ENCODE measurements at regions not wholly inside any gene's neighbourhood (a gene's known extent, or its start where the extent isn't known, plus 50 kb on each side); places are given as distances from the start of the nearest gene placed in this dataset.

GRCh38 chr22:48872271-48873190 lies 955.1 kb downstream of the BRD1 start:
- H3K4me1 ChIP-seq (replicated peaks in 1 of 2), result no peaks in the 10 kb centered on the region
- in situ Hi-C loops (cut with MboI; ENCODE audit: low pct_unique_long_range_greater_than_20kb in 2 of 9, low sequenced_read_pairs in 9 of 9, unreplicated experiment in 9 of 9), result no loop called here
- no peak overlapping the region for H3K4me3 ChIP-seq
- ATAC-seq (replicated peaks in 6 of 8), result no peak
- WGBS, 10 experiments, result 42 to 91% (median 60%) methylated on average over 1 to 11 of the region's 21 CpGs; no CpG with 5 or more reads in 5 of the 10 experiments
- no peak overlapping the region for H3K27ac ChIP-seq

DNA sequence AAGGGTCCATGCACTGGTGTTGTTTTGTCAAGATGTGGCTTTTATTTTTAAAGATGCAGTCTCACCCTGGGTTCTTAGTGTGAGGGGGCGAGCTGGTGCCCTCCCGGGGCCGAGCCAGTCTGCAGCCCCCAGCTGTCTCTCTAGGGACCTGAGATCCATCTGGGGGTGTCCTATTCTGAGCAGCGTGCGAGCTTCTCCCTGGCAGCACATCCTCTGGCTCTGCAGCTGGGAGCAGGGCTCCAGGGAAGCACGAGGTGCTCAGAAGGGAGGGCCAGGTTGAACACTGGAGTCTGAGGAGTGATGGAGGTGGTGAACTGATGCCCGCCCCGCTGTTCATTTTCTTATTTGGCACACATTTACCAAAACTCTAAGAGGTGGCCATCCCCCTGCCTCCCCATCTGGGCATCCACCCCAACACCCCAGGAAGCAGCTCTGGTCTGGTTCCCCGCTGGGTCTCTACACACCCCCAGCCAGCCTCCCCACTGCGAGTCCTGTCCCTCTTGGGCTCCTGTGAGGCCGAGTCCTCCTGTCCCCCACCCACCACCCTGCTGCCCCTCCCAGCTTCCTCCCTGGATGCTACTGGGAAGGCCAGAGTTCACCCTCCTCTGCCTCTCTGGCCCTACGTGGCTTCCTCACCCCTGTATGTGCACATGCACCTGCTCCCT lies 956.4 kb downstream of the BRD1 start:
- WGBS, 10 experiments, result 16 to 50% (median 40%) methylated on average over 1 to 5 of the region's 12 CpGs; no CpG with 5 or more reads in 7 of the 10 experiments
- Histone ChIP-seq H3K4me1 (replicated peaks in 1 of 2) (no peaks in the 10 kb centered on the region), H3K4me3 (no peak overlapping the region), H3K27ac (no peak overlapping the region)
- no peak for ATAC-seq (replicated peaks in 6 of 8)
- in situ Hi-C loops (cut with MboI; ENCODE audit: low pct_unique_long_range_greater_than_20kb in 2 of 9, low sequenced_read_pairs in 9 of 9, unreplicated experiment in 9 of 9), result no loop called here

GRCh38 chr22:48870436-48870835 lies 957.2 kb downstream of the BRD1 start:
- Histone ChIP-seq H3K4me3 (no peak overlapping the region), H3K4me1 (replicated peaks in 1 of 2) (no peaks in the 10 kb centered on the region), H3K27ac (no peak overlapping the region)
- ATAC-seq (replicated peaks in 6 of 8), result no peak
- 0 to 100% (median 44%) methylated on average over 1 to 5 of the region's 13 CpGs; no CpG with 5 or more reads in 2 of the 10 experiments for WGBS, 10 experiments
- in situ Hi-C loops (cut with MboI; ENCODE audit: low pct_unique_long_range_greater_than_20kb in 2 of 9, low sequenced_read_pairs in 9 of 9, unreplicated experiment in 9 of 9), result no loop called here

- Histone ChIP-seq H3K27ac (no peak overlapping the region), H3K4me1 (replicated peaks in 1 of 2) (no peaks in the 10 kb centered on the region), H3K4me3 (no peak overlapping the region)
- no peak for ATAC-seq (replicated peaks in 6 of 8)
- WGBS, 10 experiments, result 40 to 100% (median 61%) methylated on average over 1 to 5 of the region's 5 CpGs; no CpG with 5 or more reads in 5 of the 10 experiments
- in situ Hi-C loops (cut with MboI; ENCODE audit: low pct_unique_long_range_greater_than_20kb in 2 of 9, low sequenced_read_pairs in 9 of 9, unreplicated experiment in 9 of 9), result no loop called here
These were observed 957.9 kb downstream of the BRD1 start for GRCh38 chr22:48869788-48870187.

DNA sequence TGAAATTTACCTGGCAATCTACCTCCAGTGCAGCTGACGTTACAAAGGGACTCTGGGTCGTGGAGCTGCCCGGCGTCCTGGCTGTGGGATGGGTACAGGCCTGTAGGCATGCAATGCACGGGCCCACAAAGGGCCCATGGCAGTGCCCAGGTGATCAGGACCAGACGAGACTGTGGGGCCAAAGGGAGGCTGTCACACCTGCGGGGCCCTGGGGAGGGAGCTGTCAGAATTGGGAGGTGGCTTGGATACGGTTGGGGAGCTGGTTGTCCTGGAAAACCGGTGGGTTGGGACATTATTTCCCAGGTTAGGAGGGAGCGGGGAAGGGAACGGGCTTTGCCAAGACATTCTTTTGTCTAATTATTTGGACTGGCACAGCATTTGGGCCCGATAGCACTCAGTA lies 958.5 kb downstream of the BRD1 start:
- H3K27ac ChIP-seq, result no peak overlapping the region
- no peak overlapping the region for H3K4me3 ChIP-seq
- no peaks in the 10 kb centered on the region for H3K4me1 ChIP-seq (replicated peaks in 1 of 2)
- ATAC-seq (replicated peaks in 6 of 8), result no peak
- WGBS, 10 experiments, result 42 to 100% (median 61%) methylated on average over 3 to 10 of the region's 12 CpGs; no CpG with 5 or more reads in 4 of the 10 experiments
- in situ Hi-C loops (cut with MboI; ENCODE audit: low pct_unique_long_range_greater_than_20kb in 2 of 9, low sequenced_read_pairs in 9 of 9, unreplicated experiment in 9 of 9), result no loop called here

GRCh38 chr22:48868554-48868953 lies 959.1 kb downstream of the BRD1 start:
- no peak overlapping the region for H3K27ac ChIP-seq
- no peaks in the 10 kb centered on the region for H3K4me1 ChIP-seq (replicated peaks in 1 of 2)
- 0 to 89% (median 4%) methylated on average over 2 to 6 of the region's 6 CpGs; no CpG with 5 or more reads in 5 of the 10 experiments for WGBS, 10 experiments
- no peak overlapping the region for H3K4me3 ChIP-seq
- ATAC-seq (replicated peaks in 6 of 8), result no peak
- in situ Hi-C loops (cut with MboI; ENCODE audit: low pct_unique_long_range_greater_than_20kb in 2 of 9, low sequenced_read_pairs in 9 of 9, unreplicated experiment in 9 of 9), result no loop called here

DNA sequence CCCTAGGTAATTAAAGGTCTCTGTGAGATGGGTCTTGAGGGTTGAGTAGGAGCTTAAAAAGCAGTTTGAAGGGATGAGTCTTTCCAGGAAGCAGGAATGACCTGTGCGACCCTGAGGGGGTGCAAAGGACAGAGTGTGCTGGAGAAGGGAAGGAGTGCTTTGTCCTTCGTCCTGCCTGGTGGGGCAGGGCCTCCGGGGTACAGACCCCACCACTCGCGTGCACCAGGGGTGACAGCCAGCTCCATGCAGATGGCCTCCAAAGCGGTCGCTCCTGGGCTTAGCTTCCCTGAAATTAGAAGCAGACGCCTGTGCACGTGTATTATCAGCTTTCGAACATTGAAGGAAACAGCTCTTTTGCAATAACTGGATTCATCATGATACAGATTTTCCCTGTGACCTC lies 959.8 kb downstream of the BRD1 start:
- Histone ChIP-seq H3K4me3 (no peak overlapping the region), H3K27ac (no peak overlapping the region), H3K4me1 (replicated peaks in 1 of 2) (no peaks in the 10 kb centered on the region)
- peak in 1 of 8 experiments; percentile 27 for ATAC-seq (replicated peaks in 6 of 8)
- WGBS, 10 experiments, result 0 to 80% (median 20%) methylated on average over 1 to 7 of the region's 10 CpGs; no CpG with 5 or more reads in 3 of the 10 experiments
- in situ Hi-C loops (cut with MboI; ENCODE audit: low pct_unique_long_range_greater_than_20kb in 2 of 9, low sequenced_read_pairs in 9 of 9, unreplicated experiment in 9 of 9), result no loop called here

GRCh38 chr22:48866906-48867681 lies 960.6 kb downstream of the BRD1 start:
- no peak overlapping the region for H3K4me3 ChIP-seq

DNA sequence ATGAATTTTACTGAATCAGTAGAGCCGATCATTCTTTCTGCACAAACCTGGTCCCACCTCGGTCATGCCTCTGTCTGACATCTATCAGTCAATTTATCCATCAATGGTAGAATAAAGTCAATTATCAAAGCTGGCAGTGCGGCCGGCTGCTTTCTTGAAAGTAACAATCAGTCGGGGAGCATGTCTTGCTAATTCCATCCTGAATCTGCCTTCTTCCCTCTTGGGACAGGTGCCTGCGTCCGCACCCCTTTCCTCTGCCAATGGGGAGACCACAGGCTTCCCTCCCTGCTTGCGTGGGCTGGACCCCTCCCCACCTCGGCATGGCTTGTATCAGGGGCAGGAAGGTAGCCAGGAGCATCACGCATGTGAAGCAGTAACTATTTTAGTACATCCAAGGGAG lies 962.9 kb downstream of the BRD1 start:
- ATAC-seq (replicated peaks in 6 of 8), result no peak
- 17 to 72% (median 43%) methylated on average over 3 to 8 of the region's 10 CpGs; no CpG with 5 or more reads in 3 of the 10 experiments for WGBS, 10 experiments
- in situ Hi-C loops (cut with MboI; ENCODE audit: low pct_unique_long_range_greater_than_20kb in 2 of 9, low sequenced_read_pairs in 9 of 9, unreplicated experiment in 9 of 9), result no loop called here
- Histone ChIP-seq H3K4me3 (no peak overlapping the region), H3K27ac (no peak overlapping the region), H3K4me1 (replicated peaks in 1 of 2) (no peaks in the 10 kb centered on the region)

More at GRCh38 chr22:48866906-48867681, 960.6 kb downstream of the BRD1 start:
- 0 to 94% (median 40%) methylated on average over 1 to 15 of the region's 22 CpGs; no CpG with 5 or more reads in 1 of the 10 experiments for WGBS, 10 experiments
- no peak overlapping the region for H3K27ac ChIP-seq
- H3K4me1 ChIP-seq (replicated peaks in 1 of 2), result no peaks in the 10 kb centered on the region
- peak in 2 of 8 experiments; percentile 22 to 66 for ATAC-seq (replicated peaks in 6 of 8)
- in situ Hi-C loops (cut with MboI; ENCODE audit: low pct_unique_long_range_greater_than_20kb in 2 of 9, low sequenced_read_pairs in 9 of 9, unreplicated experiment in 9 of 9), result no loop called here

DNA sequence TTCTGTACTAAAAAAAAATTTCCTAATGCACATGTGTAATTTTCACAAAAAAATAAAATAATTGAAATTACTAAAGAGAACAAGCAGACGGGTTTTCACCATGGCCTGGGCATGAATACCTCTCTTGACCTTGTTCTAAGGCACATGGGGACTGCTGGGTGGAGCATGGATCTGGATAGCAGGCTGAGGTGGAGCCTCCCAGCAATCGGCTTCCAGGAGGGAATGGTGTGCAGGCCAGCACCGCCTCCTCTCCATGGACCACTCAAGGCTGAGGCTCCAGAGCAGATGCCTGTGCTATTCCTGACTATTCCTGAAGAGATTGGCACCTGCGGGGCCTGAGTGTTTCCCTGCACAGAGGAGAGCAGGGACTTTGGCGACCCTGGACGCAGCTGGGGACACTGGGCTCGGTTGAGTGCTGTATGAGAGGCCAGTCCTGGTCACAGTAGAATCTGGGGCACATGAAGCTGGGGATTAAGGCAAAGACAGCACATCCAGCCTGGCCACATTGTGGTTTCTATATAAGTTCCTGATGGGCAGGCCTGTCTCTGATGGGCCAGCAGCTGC lies 963.6 kb downstream of the BRD1 start:
- H3K4me1 ChIP-seq (replicated peaks in 1 of 2), result no peaks in the 10 kb centered on the region
- H3K27ac ChIP-seq, result no peak overlapping the region
- WGBS, 10 experiments, result 0 to 93% (median 42%) methylated on average over 1 to 3 of the region's 7 CpGs; no CpG with 5 or more reads in 4 of the 10 experiments
- no peak overlapping the region for H3K4me3 ChIP-seq
- in situ Hi-C loops (cut with MboI; ENCODE audit: low pct_unique_long_range_greater_than_20kb in 2 of 9, low sequenced_read_pairs in 9 of 9, unreplicated experiment in 9 of 9), result no loop called here
- no peak for ATAC-seq (replicated peaks in 6 of 8)

DNA sequence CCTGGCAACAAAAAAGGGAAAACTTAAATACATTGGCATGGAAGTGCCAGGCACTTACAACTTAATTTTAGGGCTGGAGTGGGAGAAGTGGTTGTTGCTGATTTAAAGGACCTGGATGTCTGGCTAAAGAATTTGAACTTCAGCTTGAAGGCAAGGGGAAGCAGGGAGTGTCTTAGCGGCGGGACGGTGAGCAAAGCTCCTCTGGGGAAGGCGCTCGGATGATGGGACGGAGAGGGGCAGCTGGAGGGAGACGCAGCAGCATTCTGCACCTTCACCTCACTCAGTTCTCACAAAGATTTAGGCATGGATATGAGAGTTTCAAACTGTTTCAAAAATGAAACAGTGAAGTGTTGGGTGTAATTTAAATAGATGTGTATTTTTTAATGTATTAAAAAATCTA lies 967.1 kb downstream of the BRD1 start:
- Histone ChIP-seq H3K4me3 (no peak overlapping the region), H3K27ac (no peak overlapping the region), H3K4me1 (replicated peaks in 1 of 2) (no peaks in the 10 kb centered on the region)
- 20 to 70% (median 64%) methylated on average over 1 to 6 of the region's 7 CpGs; no CpG with 5 or more reads in 4 of the 10 experiments for WGBS, 10 experiments
- in situ Hi-C loops (cut with MboI; ENCODE audit: low pct_unique_long_range_greater_than_20kb in 2 of 9, low sequenced_read_pairs in 9 of 9, unreplicated experiment in 9 of 9), result no loop called here
- no peak for ATAC-seq (replicated peaks in 6 of 8)

DNA sequence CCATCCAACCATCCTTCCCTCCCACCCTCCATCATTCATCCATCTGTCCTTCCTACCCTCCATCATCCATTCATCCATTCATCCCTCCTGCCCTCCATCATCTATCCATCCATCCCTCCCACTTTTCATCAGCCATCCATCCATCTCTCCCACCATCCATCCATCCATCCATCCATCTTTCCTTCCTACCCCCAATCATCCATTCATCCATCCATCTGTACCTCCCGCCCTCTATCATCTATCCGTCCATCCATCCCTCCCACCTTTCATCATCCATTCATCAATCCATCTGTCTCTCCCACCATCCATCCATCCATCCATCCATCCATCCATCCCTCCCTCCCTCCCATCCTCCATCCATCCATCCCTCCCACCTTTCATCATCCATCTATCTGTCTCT lies 968.8 kb downstream of the BRD1 start:
- no peak overlapping the region for H3K27ac ChIP-seq
- ATAC-seq (replicated peaks in 6 of 8), result no peak
- WGBS, 10 experiments, result 37 to 88% (median 58%) methylated on average over 1 to 2 of the region's 2 CpGs; no CpG with 5 or more reads in 4 of the 10 experiments
- H3K4me1 ChIP-seq (replicated peaks in 1 of 2), result no peaks in the 10 kb centered on the region
- H3K4me3 ChIP-seq, result no peak overlapping the region
- in situ Hi-C loops (cut with MboI; ENCODE audit: low pct_unique_long_range_greater_than_20kb in 2 of 9, low sequenced_read_pairs in 9 of 9, unreplicated experiment in 9 of 9), result no loop called here
